TTC549 (cell line): ENCODE measurements at regions not wholly inside any gene's neighbourhood (a gene's known extent, or its start where the extent isn't known, plus 50 kb on each side); places are given as distances from the start of the nearest gene placed in this dataset.

Source experiments
- FAIRE-seq: peaks from 2 replicates; lab custom pipeline; 2012; peaks lifted over from hg19 to GRCh38; lab: Jason Lieb, UNC

DNA sequence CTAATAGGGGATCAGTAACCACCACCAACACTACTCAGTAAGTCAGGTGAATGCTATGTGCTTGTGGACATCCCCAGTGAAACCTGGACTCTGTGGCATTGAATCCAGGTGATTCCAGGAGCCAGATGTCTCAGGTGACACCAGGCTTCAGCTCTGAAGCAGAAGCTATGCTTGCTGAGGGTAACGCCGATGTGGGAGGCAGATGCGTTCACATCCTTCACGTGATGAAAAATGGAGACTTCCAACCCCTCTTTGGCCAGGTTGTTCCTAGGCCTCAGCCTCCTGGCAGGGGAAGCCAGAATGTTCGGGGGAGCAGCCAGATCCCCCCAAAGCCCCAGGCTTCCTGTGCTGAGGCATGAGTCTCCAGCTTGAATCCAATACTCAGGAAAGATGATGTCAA lies 209.8 kb upstream of the PDE10A start:
- FAIRE-seq, result no peak

DNA sequence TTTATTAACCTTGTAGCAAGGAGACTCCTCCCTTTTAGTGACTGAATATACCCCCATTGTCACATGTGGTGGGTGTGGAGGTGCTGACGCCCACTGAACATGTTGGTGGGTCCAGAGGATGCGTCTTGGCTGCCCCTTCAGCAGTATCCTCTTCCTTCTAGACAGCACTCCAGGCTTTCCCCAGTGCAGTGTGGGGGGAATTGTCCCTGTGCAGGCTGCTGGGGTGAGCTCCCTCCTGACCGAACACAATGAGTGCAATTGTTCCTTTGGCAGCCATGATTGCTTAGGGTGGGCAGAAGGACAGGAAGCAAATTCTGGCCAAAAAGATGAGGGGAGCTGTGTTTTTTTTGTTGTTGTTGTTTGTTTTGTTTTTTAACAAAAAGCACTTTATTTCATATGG lies 209.3 kb upstream of the PDE10A start:
- no peak for FAIRE-seq

GRCh38 chr6:165871571-165871970 lies 208.5 kb upstream of the PDE10A start:
- no peak for FAIRE-seq

- no peak for FAIRE-seq
These were observed 206.5 kb upstream of the PDE10A start for GRCh38 chr6:165869526-165869925.

- FAIRE-seq, result no peak
These were observed 201.9 kb upstream of the PDE10A start for GRCh38 chr6:165864925-165865324.

DNA sequence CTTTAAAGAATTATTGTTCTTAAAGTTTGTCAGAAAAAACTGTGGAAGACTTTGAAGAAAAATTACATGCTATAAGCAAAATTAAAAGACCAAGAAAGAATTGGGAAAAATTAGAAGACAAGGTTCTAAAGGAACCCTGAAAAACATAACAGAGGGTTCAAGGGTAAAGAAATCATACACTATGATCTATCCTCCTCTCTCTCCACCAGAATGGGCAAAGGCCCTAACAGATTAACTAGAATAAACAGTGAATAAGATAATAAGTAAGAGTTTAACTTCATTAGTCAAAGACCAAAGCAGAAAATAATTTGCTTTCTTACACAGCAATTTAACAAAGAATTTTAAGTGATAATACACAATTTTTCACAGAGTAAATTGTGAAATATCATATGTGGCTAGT lies 201.2 kb upstream of the PDE10A start:
- FAIRE-seq, result no peak

- FAIRE-seq, result no peak
These were observed 200.8 kb upstream of the PDE10A start for GRCh38 chr6:165863801-165864200.

DNA sequence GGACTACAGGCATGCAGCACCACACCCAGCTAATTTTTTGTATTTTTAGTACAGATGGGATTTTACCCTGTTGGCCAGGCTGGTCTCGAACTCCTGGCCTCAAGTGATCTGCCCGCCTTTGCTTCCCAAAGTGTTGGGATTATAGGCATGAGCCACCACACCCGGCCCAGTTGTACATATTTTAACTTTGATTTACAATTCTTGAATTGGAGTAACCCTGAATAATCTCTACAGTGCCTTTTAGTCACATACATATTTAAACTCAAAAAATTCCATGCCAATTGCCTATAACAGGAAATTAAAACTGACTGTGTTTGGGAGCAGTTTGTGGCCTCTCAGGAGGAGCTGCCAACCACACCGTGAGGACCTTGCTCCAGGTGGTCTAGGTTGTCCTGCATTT lies 199.8 kb upstream of the PDE10A start:
- no peak for FAIRE-seq

- no peak for FAIRE-seq
These were observed 198.2 kb upstream of the PDE10A start for GRCh38 chr6:165861226-165861625.

DNA sequence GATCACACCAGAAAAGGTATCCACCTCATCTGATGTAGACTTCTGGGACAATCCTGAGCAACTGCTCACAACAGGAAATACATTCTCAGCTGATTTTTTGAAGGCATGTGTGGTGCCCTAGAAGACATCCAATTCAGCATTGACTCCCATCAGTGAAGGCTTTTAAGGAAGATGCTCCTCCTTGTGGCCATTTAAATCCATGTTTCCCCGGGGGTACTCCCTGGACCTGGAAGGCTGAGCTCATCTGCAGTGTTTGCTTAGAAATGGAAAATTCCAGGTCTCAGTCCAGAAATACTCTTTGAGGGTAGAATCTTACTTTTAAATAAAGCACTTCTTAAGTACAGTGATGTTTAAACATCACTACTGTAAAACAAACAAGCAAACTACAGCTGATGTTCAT lies 195.5 kb upstream of the PDE10A start:
- FAIRE-seq, result no peak

DNA sequence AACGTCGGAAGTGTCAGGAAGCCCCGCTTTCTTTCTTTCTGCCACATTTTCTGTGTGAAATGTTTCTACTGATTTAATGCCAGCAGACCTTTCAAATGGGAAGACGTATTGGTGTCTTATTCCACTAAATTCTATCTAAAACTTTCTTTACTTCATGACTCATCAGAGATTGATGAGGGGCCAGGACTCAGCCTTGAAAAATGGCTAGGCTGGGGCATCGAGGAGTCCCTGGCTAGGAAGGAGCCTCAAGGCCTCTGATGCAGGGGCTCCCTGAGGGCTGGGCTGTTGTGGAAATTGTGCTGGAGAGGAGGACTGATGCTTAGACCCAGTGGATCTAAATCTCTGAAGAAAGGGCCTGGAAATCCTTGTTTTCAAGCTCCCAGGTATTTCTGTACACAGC lies 192.8 kb upstream of the PDE10A start:
- no peak for FAIRE-seq

- FAIRE-seq, result no peak
These were observed 192.0 kb upstream of the PDE10A start for GRCh38 chr6:165854863-165855593.

DNA sequence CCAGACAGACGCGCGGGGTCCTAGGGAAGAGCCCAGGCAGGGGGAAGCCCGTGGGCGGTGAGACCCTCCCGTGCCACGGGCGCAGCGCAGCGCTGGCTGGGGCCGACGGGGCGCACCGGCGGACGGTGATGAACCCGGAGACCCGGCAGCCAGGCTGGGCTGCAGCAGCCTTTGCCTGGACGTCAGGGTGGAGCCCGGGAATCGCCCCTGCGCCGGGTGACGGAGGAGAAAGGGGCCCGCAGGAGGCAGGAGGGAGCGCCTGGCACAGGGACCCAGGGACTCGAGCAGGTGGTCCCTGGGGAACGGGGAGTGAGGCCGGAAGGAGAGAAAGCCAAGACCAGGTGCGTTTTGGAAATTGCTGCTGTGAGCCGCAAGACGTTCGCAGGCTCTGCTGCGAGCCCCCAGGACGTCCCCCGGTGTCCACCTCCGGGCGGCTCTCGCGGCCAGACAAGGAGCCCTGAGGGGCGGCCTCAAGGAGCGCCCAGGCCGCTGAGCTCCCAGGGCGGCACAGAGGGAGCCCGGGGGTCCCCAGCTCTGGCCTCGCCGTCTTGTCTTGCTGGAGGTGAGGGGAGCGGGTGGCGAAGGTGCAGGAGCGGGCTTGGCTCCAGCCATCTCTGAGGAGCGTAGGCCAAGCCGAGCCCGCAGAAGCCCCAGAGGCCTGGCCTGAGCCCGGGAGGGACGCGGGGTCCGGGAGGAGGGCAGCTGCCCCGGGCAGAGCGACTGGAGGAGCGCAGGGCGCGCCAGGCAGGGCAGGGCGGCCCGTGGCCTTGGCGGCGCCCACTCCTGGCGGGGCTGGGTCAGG lies 191.2 kb upstream of the PDE10A start:
- FAIRE-seq, result no peak

GRCh38 chr6:165852676-165853075 lies 189.6 kb upstream of the PDE10A start:
- FAIRE-seq, result no peak

DNA sequence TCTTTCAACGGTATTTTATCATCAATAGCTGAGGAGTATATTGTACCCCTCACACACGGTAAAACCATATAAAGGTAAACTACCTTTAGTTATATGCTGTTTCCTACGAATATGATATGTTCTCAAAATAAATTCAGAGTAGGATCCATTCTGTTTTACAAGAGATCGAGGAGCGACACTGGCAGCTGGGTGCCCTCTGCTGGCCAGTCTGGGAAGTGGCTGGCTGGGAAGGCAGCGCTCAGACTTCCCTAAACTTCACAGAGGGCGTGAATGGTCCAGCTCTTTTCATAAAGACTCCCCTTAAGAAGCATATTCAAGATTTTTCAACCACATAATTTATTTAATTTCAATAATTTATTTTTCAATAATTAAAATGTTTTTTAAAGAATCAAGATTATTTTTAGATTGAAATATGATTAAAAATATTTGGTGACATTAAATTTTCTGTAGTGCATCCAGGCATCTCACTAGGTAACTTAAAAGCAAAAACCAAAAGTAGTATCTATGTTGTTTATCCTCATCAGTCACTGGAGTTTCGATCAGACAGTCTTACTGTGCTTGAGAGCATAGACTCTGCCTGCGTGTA lies 187.5 kb upstream of the PDE10A start:
- peak; percentile 58 for FAIRE-seq

DNA sequence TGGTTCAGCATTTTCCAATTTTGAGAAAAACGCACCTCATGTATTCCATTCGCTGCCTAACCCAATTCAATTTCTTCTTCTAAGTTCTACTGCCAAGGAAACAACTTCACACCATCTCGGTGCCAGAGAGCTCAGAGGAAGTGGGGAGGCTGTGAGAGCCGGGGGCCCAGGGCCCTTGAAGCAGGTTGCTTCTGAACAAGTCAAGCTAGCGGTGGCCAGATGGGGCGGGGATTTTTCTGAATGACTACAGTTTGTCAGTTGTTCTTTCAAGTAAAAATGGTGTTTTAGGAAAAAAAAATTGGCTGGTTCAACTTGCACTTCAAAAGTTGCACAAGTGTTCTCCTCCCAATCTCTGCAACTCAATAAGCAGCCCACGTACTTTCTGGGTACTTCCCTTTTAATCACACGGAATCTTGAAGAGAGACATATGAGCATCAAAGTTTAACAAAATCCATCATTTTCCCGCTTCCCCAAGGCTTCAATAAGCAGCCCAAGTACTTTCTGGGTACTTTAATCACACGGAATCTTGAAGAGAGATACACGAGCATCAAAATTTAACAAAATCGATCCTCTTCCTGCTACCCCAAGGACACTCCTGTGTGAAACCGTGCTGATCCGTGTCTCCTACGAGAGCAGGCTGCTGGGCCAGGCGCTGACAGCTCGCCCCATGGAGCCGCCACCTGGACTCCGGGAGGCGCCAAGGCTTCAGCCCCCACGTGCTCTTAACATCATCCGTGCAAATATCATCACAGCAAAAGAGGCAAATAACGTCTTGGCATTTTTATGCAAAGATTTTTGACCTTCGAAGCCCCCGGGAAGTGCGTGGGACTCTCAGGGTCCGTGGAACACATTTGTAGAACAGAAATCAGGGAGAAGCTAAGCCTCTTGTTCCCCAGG lies 186.7 kb upstream of the PDE10A start:
- no peak for FAIRE-seq

- no peak for FAIRE-seq
These were observed 185.0 kb upstream of the PDE10A start for GRCh38 chr6:165848086-165848426.

DNA sequence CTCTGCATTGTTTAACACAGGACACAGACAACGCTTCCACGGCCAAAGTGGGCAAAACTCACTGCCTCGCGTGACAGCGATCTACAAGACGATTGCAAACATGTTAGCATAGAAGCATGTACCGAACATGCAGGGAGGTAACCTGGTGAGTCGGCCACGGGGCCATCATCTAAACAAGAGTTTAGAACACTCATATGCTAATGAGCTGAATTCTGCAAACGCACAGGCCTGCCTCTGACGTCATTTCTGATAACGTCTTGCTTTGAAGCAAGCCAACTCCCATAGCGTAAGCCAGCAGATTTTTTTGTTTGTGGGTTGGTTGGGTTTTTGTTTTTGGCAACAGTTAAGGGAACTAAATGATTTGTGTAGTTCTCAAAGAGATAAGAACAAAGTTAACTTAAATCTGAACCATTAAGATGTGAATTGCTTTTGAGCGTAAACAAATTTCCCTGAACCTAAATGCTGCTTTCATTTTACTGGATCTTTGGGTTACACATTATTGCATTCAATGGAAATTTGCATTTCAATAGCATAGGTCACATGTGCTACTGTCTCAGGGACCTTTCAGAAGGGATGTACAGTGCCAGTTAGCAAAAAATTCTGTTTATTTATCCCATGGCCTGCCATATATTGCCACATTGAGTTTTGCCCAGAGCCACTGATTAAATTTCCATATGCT lies 184.5 kb upstream of the PDE10A start:
- FAIRE-seq, result no peak

DNA sequence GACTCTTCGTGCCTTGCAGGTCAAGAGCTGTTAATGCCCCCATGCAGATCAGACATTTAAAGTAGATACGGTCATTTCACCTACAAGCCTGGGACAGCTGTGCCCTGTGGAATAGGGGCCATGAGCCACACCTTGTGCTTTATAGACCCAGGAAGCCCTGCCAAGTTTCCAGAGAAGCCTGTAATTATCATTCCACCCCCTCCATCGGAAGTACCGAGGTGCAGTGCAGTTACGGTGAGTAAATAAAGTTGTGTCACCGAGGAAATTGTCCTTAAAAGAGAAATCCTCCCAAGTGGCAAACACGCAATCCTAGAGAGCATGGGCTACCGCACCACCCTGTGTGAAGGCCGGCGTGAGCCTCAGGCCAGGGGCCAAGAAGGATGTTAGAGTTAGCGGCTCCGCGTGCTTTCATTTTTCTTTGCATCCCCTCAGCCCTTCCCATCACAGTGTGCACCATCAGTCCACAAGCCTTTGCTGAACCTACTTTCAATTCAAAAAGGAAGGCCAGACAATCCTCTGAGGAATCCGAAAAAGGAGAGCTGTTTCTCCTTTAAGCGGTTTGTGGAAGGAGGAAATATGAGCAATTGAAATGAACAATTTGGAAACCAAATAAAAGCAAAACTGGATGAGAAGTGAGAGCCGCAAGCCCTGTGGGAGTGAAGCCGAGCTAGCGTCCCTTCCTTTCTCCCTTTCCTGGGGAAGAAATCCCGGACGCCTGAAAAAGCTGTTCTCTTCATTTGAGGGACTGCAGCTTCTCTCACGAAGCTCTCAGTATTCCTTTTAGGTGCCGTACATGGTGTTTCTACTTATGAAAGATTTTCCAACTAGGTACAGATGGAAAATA lies 183.3 kb upstream of the PDE10A start:
- FAIRE-seq, result no peak

DNA sequence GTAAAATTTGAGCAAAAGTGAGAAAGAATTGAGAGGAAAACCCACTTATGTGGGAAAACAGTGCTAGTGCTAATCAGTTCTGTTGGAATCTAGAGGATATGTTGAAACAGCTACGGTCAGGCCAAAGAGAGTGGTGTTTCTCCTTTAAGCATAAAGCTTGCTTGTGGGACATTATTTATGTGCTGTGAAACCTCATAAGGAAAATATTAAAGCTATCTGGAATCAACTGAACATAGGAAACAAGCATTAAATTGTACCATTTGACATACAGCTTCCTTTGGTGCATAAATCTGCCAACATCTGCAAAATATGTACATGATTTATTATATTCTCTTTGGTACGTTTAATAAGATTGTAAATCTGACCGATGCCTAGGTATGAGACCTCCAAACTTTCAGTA lies 182.5 kb upstream of the PDE10A start:
- no peak for FAIRE-seq

DNA sequence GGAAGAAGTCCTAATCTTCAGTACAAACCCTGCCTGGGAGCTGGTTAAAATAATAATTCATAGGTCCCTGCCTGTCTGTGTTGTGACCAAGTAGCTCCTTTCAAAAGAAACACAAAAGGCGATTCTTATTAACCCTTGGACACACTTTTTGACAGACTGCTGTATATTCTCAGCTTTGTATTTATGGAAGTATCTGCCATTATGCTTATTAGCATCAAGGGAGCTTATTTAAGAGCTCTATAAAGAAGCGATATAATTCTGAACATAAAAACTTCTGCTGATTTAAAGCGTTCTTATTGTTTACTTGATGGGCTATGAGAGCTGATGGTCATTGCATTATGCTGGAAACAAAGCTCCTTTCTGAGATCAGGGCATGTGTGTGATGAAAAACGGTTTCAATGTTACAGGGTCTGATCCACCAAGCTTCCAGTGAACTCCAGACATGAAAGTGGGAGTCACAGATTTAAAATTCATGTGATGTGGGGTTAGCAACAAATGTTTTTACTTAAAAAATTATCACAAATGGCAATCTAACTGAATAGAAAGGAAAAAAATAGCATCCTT lies 181.8 kb upstream of the PDE10A start:
- no peak for FAIRE-seq
